ENCODE measurements at regions not wholly inside any gene's neighbourhood (a gene's known extent, or its start where the extent isn't known, plus 50 kb on each side); places are given as distances from the start of the nearest gene placed in this dataset.
"Not testable (repeated sequence)": the region's sequence is repeated elsewhere in the genome, so short reads cannot be mapped to it uniquely, and the experiment has no call there.

- not testable (repeated sequence) for TF ChIP-seq POLR2AphosphoS5, CTCF (IDR thresholded peaks at IDR 0.05)
Measured at GRCh38 chr11:44391004-44391403, 81.1 kb upstream of the ALX4 start.
